HG02763 (cell line): ENCODE measurements at regions not wholly inside any gene's neighbourhood (a gene's known extent, or its start where the extent isn't known, plus 50 kb on each side); places are given as distances from the start of the nearest gene placed in this dataset.

Source experiments
- ATAC-seq: cut with Tn5 transposase; IDR thresholded peaks from one replicate; pipeline ENCODE4 v1.9.1; 2021; ENCODE audit warnings: mild to moderate bottlenecking, moderate library complexity; ENCODE audit not compliant: unreplicated experiment

DNA sequence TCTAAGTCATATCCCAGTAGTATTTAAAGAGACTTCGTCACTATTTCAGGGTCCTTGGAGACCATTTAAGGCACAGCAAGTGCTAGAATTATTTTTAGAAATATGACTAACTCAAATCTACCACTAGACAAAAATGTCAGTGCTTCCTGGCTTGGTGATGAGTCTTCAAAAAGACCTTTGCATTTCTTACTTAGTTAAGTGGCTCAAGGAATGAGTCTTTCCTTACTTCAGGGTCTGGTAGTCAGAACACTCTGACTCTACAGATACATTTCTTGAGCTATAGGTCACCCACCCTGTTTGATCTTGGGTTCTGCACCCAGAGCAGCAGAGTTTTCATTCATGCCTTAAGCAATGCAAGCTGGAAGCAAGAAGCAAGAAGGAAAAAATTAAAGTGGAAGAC is 191.0 kb upstream of the HTR2A start:
- no peak for ATAC-seq

DNA sequence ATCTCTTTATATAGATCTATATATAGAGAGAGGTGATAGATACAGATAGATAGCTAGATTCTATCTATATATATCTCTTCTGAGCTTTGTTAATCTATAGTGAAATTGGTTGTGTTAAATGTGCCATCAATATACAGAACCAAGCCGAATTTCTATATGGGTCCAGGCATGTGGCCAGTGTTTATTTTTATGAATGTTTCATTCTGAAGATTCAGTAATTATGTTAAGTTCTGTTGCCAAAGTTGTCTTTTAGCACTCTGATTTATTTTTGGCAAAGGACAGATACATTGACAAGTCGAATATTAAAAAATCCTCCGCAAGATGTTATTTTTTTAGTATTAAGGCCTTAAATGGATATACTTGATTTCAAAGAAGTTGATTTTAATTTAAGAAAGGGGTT is 190.4 kb upstream of the HTR2A start:
- ATAC-seq, result no peak

DNA sequence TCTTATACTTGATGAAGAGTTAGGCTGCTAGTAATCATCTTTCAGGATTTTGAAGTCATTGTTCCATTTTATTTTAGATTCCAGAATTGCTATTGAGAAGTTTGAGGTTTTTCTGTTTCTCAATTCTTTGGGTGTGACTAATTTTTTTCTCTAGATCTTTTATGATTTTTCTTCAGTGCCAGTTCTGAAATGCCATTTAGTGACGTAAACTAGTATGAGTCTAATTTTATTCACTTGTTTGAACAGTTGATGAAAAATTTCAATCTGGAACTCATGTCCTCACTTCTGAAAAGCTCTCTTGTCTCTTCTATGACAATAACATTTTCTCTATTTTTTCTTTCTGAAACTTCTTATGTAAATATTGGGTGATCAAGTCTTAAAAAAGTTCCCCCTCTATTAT is 188.5 kb upstream of the HTR2A start:
- ATAC-seq, result no peak

DNA sequence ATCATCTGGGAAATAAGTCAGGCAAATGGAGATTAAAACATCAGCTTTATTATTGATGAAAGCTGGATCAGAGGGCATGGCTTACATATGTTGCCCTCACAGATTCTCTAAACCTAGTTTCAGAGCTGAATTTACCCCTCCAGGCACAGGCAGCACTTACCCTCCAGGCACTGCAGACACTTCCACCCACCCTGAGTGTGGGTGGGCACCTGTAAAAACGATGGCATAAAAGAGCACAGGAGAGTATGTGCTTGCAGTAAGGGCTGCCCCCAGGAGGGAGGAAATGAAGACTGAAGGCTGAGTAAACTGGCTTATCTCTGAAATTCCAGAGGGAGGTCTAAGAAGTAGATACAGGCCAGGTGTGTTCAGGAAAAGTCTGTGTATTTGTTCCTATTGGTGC is 185.0 kb upstream of the HTR2A start:
- ATAC-seq, result no peak

DNA sequence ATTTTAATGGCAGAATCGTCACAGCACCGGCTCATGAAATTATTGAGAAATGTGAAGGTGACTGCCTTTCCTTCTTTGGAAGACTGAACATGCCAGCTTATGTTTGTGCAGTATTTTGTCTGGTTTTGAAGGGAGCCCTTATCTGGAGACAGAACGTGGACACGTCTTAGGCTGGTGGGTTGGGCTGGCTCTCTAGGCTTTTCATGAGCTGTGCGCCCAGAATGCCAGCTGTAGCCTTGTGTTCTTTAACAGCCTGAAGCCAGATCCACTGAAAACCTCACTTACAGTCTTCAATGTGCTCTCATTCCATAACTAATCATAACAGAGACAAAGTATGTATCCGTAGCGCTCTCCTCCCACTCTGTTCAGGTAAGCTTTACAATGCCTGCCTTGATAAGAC is 184.4 kb upstream of the HTR2A start:
- no peak for ATAC-seq

DNA sequence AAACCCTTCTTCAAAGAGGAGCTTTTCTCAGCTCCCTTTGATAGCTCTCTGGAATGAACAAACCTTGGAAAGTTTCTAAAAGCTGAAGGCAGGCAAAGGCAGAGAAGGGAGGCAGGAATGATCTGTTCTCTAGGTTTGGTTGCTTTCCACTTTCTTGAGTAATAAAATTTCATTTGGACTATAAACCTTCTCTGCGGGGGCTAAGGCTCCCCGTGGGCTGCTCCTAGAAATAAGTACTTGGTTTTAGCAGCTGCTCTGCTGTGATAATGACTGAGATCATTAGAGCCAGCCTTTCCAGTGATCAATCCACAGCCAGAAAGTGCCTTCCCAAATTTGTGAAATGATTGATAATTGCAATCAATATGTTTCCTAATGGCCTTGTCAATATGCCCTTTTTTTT is 183.8 kb upstream of the HTR2A start:
- no peak for ATAC-seq

DNA sequence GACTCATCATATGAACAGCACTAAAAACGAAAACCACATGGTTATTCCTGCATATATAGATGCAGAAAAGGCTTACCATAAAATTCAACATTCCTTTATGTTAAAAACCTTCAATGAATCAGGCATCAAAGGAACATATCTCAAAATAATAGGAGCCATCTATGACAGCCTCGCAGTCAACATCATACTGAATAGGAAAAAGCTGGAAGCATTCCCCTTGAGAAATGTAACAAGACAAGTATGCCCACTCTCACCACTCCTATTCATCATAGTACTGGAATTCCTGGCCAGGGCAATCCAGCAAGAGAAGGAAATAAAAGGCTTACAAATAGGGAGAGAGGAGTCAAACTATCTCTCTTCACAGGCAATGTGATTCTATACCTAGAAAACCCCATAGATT is 179.6 kb upstream of the HTR2A start:
- ATAC-seq, result no peak

DNA sequence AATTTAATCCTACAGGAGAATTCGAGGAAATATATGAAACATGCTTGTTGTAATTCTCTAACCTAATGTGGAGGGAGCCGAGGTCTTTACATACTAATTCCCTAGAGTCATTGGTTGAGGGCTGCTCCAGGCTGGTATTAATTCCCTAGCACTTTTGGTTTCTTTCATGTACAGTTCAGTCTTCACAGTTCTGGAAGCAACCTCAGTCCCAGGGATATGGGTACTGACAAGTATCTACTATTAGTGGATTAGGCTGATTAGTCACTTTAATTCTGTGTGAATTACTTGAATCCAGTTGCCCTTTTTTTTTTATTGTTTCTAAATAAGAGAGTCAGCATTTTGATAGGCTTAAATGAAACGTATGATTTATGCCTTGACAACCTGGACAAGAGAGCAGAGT is 172.3 kb upstream of the HTR2A start:
- ATAC-seq, result no peak

DNA sequence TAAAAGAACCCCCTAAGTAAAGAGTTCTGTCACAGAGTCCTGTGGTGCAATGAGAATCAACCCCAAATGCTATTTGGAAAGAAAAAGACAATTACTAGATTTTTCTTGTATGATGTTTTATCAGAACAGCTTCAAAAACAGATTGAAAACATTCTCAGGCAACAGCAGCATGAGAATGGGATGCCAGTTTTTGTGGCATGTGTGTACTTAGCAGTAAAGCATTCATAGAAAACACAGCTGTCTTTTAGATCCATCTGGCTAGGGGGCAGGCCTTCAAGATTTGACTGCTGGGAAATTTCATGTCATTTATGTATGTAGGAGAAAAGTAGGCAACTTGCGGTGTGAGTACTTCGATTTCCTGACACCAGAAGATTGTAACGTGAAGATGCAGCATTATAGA is 170.5 kb upstream of the HTR2A start:
- no peak for ATAC-seq

DNA sequence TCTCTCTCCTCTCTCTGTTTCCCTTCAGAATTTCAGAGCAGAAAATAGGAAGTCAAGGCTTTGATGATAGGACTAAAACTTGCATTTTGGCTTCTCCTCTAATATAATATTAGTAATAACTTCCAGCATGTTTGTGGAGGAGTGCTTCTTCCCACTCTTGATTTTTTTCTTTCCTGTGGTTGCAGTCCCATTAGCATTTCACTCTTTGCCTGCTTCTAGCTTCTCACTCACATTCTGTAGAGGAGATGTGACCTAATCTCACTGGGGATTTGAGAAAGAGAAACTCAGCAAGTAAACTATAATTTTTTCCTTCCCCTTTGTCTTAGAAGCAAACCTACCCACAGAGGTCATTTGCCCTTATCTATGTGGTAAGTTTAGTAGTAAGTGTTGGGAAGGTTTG is 169.4 kb upstream of the HTR2A start:
- no peak for ATAC-seq

DNA sequence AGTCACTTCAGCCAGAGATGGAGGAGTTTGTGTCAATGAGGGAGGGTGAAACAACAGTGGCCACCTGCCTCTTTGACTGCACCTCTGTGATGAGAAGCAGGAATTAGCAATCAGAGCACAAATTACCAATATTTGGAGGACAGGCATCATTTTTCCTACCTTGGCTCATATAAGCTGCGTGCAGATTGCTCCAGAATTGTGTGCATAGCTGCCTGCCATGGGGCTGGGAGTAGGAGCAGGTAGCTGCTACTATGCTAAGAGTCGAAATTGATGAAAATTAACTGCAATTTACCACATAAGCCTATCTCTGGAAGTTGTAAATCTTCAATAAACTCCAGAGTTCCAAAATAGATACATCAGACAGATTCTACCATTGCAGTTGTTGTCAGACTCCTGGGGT is 167.5 kb upstream of the HTR2A start:
- no peak for ATAC-seq

DNA sequence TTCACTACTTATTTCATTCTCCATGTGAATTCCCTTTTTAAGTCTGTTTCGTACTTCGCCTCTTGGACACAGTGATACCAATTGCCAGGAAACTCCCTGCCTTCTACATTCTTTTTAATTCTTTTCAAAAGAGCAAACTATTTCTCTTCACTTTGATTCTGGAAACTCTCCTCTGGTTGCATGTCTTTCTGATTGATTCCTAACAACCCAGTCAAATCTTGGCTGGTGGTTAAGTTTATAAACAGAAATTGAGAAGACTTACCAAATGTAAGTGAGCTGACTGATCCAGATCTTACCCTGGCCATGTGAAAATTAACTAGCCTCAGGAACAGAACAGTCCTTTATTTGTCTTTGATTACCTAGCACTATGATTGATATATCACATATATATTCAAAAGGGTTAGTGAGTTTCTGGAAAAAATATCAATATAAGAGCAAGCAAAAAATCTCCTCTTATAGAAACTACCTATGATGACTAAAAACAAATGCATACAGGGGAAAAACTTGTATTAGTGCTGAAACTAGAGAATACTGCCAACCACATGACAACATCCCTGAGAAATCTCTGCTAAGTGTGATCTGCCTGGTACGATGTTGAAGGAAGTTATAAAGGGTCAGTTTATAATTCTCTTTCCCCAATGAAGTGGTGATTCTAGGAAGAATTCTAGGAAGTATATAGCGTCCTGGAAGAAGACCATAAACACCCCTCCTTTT is 152.6 kb upstream of the HTR2A start:
- ATAC-seq, result no peak

DNA sequence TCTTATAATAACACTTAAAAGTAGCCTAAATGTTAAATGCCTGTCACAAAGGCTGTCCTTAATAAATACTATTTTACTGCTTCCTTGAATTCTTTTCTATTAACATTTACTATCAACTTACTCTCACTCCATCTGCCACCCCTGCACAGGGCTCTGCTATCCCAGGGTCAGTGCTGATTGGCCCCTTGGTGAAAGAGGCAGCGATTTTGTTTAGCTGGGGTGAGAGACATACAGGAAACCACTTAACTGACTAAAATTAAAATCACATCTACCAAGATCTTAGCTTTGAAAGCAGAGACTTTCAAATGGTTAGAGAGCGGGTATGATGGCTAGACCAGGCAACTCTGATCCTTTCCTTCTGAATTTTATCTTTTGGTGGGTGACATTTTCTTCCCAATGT is 149.9 kb upstream of the HTR2A start:
- no peak for ATAC-seq

DNA sequence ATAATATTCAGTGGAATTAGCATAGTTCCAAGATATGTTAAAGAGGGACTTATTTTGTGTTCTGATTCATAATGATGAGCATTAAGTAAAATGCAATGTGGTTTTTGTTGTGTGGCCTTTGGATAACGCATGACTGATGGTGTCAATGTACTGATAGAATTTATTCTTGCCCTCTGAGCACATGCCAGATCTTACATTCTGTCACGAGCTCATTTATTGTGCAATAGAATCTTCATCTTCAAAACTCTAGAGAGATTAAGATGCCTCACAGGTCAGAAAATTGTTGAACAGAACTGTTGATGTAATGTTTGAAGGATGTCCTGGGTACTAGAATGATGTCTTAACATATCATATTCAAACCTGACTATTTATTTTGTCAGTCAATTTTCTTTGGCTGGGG is 148.0 kb upstream of the HTR2A start:
- no peak for ATAC-seq

DNA sequence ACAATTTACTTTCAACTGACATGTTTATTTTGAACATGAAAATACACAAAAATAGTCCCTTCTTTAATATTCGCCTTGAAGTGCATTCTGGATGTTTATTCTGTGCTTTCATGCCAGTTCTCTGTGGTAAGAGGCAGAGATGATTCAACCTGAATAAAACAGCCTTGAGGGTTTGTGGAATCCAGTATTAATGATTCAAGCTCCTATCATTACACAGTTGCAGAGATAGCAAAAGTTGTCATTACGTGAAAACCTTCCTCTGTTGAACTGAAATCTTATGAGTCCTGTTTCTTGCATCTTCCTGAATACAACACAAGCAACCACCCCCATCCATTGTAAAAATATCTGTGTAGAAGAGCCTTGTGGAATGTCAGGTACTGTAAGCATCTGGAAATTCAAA is 142.3 kb upstream of the HTR2A start:
- ATAC-seq, result no peak

DNA sequence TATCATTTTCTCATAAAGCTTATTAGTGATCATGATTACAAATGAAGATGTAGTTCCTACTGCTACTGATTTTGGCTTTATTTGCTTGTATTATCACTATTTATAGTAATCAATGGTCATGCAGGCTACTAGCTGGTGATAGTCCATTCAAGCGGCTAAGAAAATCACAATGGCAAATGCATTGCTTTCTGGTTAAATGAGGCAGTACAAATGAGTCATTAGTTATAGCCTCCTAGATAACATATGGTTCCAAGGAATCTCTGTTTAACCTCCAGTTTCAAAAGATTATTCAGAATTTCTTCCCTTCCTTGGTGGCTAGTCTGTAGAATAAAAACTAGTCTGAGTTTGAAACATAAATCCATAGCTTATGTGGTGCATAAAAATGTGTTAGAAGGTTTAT is 141.3 kb upstream of the HTR2A start:
- no peak for ATAC-seq

DNA sequence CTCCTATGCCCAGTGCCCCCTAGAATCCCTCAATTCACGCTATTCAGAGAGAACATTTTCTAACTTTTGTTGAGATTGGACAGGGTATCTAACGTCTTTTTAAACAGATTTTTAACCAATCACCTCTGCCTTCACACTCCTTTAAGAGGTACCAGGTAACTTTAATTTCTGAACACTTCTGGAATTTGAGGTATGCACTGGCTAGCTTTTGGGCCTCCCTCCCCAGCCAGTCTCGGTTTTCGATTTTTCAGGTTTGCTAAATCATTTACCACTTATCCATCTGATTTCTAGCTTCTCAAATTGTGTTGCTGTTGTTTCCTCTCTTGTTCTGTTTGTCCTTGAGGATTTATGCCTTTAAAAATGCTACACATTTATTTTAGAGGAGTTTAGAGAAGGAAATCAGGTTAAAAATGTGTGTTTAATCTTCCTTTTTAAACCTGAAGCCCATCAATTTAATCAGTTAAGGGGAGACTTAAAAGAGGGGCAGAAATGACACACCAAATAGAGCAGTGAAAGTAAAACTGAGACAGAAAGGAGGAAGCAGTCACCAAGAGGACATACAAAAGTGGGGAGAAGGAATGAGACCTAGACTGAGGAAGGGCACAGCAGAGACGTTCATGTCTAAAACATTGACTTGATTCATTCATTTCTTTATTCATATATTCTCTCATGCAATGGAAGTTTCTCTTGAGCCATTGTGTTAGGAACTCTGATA is 139.6 kb upstream of the HTR2A start:
- ATAC-seq, result peak; percentile 99

DNA sequence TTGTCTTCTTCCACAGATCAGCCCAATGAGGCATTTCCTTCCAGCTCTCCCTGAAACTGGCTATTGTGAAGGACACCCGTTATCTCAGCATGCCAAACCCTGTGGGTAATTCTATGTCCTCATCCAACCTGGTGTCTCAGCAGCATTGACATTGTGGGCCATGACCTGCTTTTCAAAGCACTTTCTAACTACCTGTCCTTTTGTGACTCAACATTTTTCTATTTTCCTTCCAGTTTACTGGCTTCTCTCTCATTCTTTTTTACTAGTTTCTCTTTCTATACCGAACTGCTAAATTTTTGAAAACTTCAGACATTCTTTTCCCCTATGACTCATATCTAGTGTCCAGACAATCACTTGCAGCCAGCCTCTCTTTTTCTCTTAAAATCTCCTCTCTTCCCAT is 136.4 kb upstream of the HTR2A start:
- ATAC-seq, result no peak

DNA sequence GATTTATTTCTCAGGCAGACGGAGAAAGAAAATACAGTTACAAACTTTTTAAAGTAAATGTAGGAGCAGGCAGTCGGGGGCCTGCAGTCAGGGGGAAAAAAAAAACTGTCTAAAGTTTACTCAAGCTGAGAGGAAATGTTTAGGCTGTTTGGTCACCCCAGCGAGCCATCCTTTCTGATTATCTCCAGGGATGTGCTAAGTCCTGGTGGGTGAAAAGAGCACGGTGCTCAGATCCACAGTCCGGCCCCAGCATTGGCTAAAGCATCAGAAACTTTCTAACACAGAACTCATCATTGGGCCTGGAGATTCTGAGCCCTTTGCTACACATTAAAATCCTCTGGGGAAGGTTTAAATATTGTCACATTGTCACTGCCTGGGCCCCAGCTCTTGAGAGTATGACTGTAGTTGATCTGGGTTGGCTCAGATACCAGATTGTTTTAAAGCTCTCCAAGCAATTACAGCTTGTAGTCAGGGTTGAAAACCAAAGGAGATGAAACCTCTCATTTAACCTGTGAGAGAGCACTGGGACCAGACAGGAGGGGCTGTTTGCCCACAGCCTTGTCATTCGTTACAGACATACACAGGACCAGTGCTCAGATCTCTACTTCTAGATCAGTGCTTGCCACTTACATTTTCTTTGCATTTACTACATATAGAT is 131.1 kb upstream of the HTR2A start:
- no peak for ATAC-seq

DNA sequence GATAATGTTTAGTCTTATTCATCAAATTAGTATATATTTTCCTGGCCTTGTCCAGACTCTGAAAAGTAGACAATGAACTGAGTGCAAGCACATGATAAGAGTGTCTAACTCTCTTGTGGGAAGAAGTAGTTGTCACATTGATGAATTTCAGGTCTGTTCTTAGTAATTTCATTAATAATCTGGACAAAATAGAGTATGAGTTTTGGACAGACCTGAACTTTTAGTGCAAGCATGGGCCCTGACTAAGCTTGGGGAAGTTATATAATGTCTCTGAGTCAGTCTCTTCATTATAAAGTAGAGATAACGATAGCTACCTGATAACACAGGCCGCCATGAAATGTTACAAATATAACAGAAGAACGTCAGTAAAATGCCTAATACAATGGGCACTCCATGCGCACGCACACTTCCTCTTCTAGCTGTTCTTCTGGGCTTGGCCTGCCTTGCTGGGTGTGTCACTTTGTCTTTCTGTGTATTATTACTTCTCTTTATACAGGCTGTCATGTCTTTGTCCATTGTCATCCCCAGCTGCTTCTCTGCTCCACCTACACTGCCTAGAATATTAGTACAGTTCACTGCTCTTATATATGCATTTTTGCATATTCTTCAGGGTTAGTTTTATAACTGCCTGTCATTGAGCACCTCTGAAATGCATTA is 129.1 kb upstream of the HTR2A start:
- ATAC-seq, result no peak

DNA sequence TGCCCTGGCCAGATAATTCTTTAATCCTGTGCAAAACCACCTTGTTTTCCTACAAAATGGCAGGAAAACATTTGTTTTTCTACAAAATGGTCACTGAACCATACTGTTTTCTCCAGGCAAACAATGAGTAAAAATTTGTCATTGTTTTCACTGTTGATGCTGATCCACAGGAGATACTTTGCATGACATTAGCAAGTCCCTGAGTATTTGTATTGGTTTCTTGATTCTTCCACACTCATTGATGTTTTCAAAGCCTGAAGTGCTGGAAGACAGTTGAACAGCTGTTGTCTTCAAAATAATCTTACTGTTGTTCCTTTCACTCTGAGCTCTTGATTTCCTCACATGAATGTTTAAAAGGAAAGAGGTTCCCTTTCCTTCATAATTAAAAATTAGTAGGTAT is 123.1 kb upstream of the HTR2A start:
- ATAC-seq, result no peak

DNA sequence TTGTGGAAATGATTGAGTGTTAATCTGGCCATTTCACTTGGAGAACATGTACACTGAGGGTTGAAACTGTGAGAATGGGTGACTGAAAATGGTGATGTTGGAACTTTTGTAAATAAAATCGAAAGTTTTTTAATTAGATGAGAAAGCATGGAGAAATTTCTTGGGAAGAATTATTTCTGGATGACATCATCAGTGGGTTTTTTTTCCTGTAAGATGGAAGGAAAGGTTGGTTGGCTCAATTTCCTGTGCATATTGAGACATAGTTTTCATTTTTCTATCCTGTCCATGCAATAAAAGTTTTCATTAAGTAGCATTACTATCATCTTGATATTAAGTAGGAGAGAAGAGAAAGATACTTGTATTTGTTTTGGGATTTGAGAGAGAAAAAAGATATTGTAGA is 120.6 kb upstream of the HTR2A start:
- no peak for ATAC-seq
